A549 (cell line): ENCODE measurements at regions not wholly inside any gene's neighbourhood (a gene's known extent, or its start where the extent isn't known, plus 50 kb on each side); places are given as distances from the start of the nearest gene placed in this dataset.

Experiments used
- ATAC-seq, 2 experiments: fragments of 200-7000 bp in 1 of 2; fragments of >200 bp in 1 of 2; cut with Nextera tagmentation in 1 of 2; cut with Tn5 transposase in 1 of 2; 3 replicates each; pipeline versions ENCODE4 v1.8.0 to v1.9.1; 2018 to 2020; ENCODE audit warnings: mild to moderate bottlenecking in 1 of 2, moderate library complexity in 1 of 2
- CTCF ChIA-PET: fragments of 300-600 bp; sonication (Branson Sonifier 250); formaldehyde crosslinking; extraction: SDS; loops from one replicate; lab custom pipeline; 2021; ENCODE audit warnings: antibody characterized with exemption, inconsistent platforms; lab: Yijun Ruan, JAX
- POLR2A ChIA-PET: fragments of 350-600 bp; formaldehyde crosslinking; extraction: SDS; loops from one replicate; lab custom pipeline; 2021; ENCODE audit warnings: antibody characterized with exemption, inconsistent platforms; lab: Yijun Ruan, JAX
- DNase-seq, 2 experiments: peaks; one replicate each; pipeline versions ENCODE4 v3.0.0 to v3.0.0-alpha.2; 2011 to 2016; ENCODE audit warnings: low read depth in 1 of 2, low spot score in 1 of 2
- FAIRE-seq: peaks from 2 replicates; lab custom pipeline; 2011; peaks lifted over from hg19 to GRCh38; lab: Jason Lieb, UNC
- H3K27ac ChIP-seq, 2 experiments: fragments of >200 bp; sonication (Bioruptor Twin); formaldehyde crosslinking; 3 replicates each; pipeline ENCODE4 v1.5.1; 2016 to 2017
- H3K4me1 ChIP-seq: fragments of >200 bp; sonication (Bioruptor Twin); formaldehyde crosslinking; 3 replicates; pipeline ENCODE4 v1.6.1; 2016
- H3K4me2 ChIP-seq: fragments of >200 bp; sonication (Bioruptor Twin); formaldehyde crosslinking; 3 replicates; pipeline ENCODE4 v1.6.1; 2016
- H3K4me3 ChIP-seq: fragments of >200 bp; sonication (Bioruptor Twin); formaldehyde crosslinking; 3 replicates; pipeline ENCODE4 v1.5.1; 2016
- H3K9me3 ChIP-seq: fragments of >200 bp; sonication (Bioruptor Twin); formaldehyde crosslinking; 3 replicates; pipeline ENCODE4 v1.6.1; 2016
- BCL3 ChIP-seq: fragments of >200 bp; sonication (Bioruptor Twin); formaldehyde crosslinking; IDR thresholded peaks from 3 replicates; pipeline ENCODE4 v1.6.1; 2016
- BHLHE40 ChIP-seq: IDR thresholded peaks from 2 replicates; pipeline ENCODE4 v1.6.1; 2012; ENCODE audit warnings: low read depth, low read length, inconsistent platforms
- CBX2 ChIP-seq: fragments of 200-600 bp; sonication (generic); IDR thresholded peaks from 2 replicates; pipeline ENCODE4 v1.6.1; 2016; ENCODE audit warnings: low read depth, mild to moderate bottlenecking, borderline replicate concordance
- CBX8 ChIP-seq: fragments of 200-600 bp; sonication (generic); IDR thresholded peaks from 2 replicates; pipeline ENCODE4 v1.6.1; 2016
- CTCF ChIP-seq: fragments of >200 bp; sonication (Bioruptor Twin); formaldehyde crosslinking; IDR thresholded peaks from 3 replicates; pipeline ENCODE4 v1.5.1; 2016
- EHMT2 ChIP-seq: fragments of 200-600 bp; sonication (generic); IDR thresholded peaks from 2 replicates; pipeline ENCODE4 v1.6.1; 2016; ENCODE audit warnings: antibody characterized with exemption, low read depth, mild to moderate bottlenecking, moderate library complexity
- EP300 ChIP-seq, 2 experiments: fragments of >200 bp; sonication (Bioruptor Twin); formaldehyde crosslinking; IDR thresholded peaks; 2 replicates in 1 of 2; 3 replicates in 1 of 2; pipeline ENCODE4 v1.6.1; 2016 to 2017
- ESRRA ChIP-seq: fragments of 150-350 bp; IDR thresholded peaks from 2 replicates; pipeline ENCODE4 v1.6.1; 2014; ENCODE audit warnings: mild to moderate bottlenecking, low read length, borderline replicate concordance
- FOSL2 ChIP-seq, 2 experiments: fragments of 450-650 bp in 1 of 2; fragments of >200 bp in 1 of 2; sonication (Bioruptor Twin) in 1 of 2; formaldehyde crosslinking; IDR thresholded peaks; 2 replicates each; pipeline versions ENCODE4 v1.5.0 to v1.6.1; 2016 to 2020; ENCODE audit warnings: mild to moderate bottlenecking in 1 of 2, moderate library complexity in 1 of 2
- FOXS1 ChIP-seq: fragments of 250-450 bp; sonication (Bioruptor Pico); IDR thresholded peaks from 2 replicates; pipeline ENCODE4 v1.5.0; 2020; ENCODE audit warnings: mild to moderate bottlenecking, moderate library complexity
- HMGXB4 ChIP-seq: fragments of 250-450 bp; sonication (Bioruptor Pico); IDR thresholded peaks from 2 replicates; pipeline ENCODE4 v1.5.0; 2021; ENCODE audit warnings: mild to moderate bottlenecking, moderate library complexity, borderline replicate concordance
- HOXA7 ChIP-seq: fragments of 250-450 bp; sonication (Bioruptor Pico); IDR thresholded peaks from 2 replicates; pipeline ENCODE4 v1.5.0; 2020; ENCODE audit warnings: mild to moderate bottlenecking, moderate library complexity
- HOXB5 ChIP-seq: fragments of 250-450 bp; sonication (Bioruptor Pico); IDR thresholded peaks from 2 replicates; pipeline ENCODE4 v1.5.0; 2020; ENCODE audit warnings: mild to moderate bottlenecking, moderate library complexity
- JUNB ChIP-seq: fragments of >200 bp; sonication (Bioruptor Twin); formaldehyde crosslinking; IDR thresholded peaks from 2 replicates; pipeline ENCODE4 v1.6.1; 2016
- MAFK ChIP-seq: fragments of 450-650 bp; IDR thresholded peaks from 2 replicates; pipeline ENCODE4 v1.6.1; 2014; ENCODE audit not compliant: partially characterized antibody
- MAX ChIP-seq: IDR thresholded peaks from 2 replicates; pipeline ENCODE4 v1.6.1; 2012
- MAZ ChIP-seq: fragments of 150-350 bp; IDR thresholded peaks from 2 replicates; pipeline ENCODE4 v1.6.1; 2014; ENCODE audit warnings: antibody characterized with exemption, low read depth, low read length, borderline replicate concordance
- NFE2L2 ChIP-seq: fragments of 150-350 bp; conservative IDR thresholded peaks from 2 replicates; pipeline ENCODE4 v1.6.1; 2014; ENCODE audit warnings: low read length
- NPAS2 ChIP-seq: fragments of 250-450 bp; sonication (Bioruptor Pico); IDR thresholded peaks from 2 replicates; pipeline ENCODE4 v1.8.0; 2022; ENCODE audit warnings: mild to moderate bottlenecking, moderate library complexity, borderline replicate concordance
- PHF8 ChIP-seq: fragments of 200-600 bp; sonication (generic); IDR thresholded peaks from 2 replicates; pipeline ENCODE4 v1.6.1; 2016; ENCODE audit warnings: low read depth, mild to moderate bottlenecking, antibody characterized with exemption, moderate library complexity, borderline replicate concordance
- REST ChIP-seq: fragments of 200-600 bp; sonication (generic); IDR thresholded peaks from 2 replicates; pipeline ENCODE4 v1.6.1; 2016; ENCODE audit warnings: antibody characterized with exemption, mild to moderate bottlenecking, moderate library complexity
- SMC3 ChIP-seq: fragments of >200 bp; sonication (Bioruptor Twin); formaldehyde crosslinking; IDR thresholded peaks from 3 replicates; pipeline ENCODE4 v1.6.1; 2018; ENCODE audit warnings: inconsistent platforms
- ZFP36 ChIP-seq: fragments of 450-650 bp; IDR thresholded peaks from 2 replicates; pipeline ENCODE4 v1.6.1; 2014; ENCODE audit warnings: borderline replicate concordance; ENCODE audit not compliant: partially characterized antibody
- ZNF302 ChIP-seq: fragments of 250-450 bp; sonication (Bioruptor Pico); IDR thresholded peaks from 2 replicates; pipeline ENCODE4 v1.9.0; 2021; ENCODE audit warnings: inconsistent platforms, mild to moderate bottlenecking, moderate library complexity
- WGBS: methylation state at CpG from one replicate; pipeline ENCODE4 v1.1.6; 2017; ENCODE audit errors: missing lambda C conversion rate; 5-methylcytosine and 5-hydroxymethylcytosine counted together

GRCh38 chr6:6869094-6869493 is 238.7 kb upstream of the RREB1 start:
- ATAC-seq, result no peak
- 85% methylated on average over 9 of the region's 10 CpGs for WGBS
- Histone ChIP-seq H3K27ac (no peak overlapping the region), H3K9me3 (no peaks in the 10 kb centered on the region), H3K4me2 (no peak overlapping the region), H3K4me1 (no peaks in the 10 kb centered on the region), H3K4me3 (no peak overlapping the region)
- POLR2A ChIA-PET, result no interaction called here
- CTCF ChIA-PET, result no interaction called here
- no peak for DNase-seq
- TF ChIP-seq PHF8 (no peak), NPAS2 (CRISPR knock-in tag) (no peak), MAZ (no peak), ZFP36 (no peak), JUNB (no peak), NFE2L2 (no peak), BCL3 (no peak), SMC3 (no peak), MAFK (no peak), BHLHE40 (no peak), EP300 (IDR thresholded peaks at IDR 0.05) (no peak), REST (no peak)
- no peak for FAIRE-seq

GRCh38 chr6:6870921-6871320 is 236.8 kb upstream of the RREB1 start:
- no peak for ATAC-seq
- no peak for FAIRE-seq
- Histone ChIP-seq H3K4me1 (peaks cover 2% of the 10 kb centered on the region; the same call in 1 of the 3 replicates), H3K27ac (no peak overlapping the region), H3K4me2 (no peak overlapping the region)
- no peak for DNase-seq
- TF ChIP-seq CBX2 (no peak), MAX (no peak), HOXA7 (CRISPR knock-in tag) (no peak), FOSL2 (IDR thresholded peaks at IDR 0.05) (no peak), FOSL2 (CRISPR knock-in tag; IDR thresholded peaks at IDR 0.05) (no peak), EP300 (IDR thresholded peaks at IDR 0.05) (no peak), EHMT2 (no peak), HOXB5 (CRISPR knock-in tag) (no peak), CBX8 (no peak), CTCF (no peak), ZFP36 (no peak), FOXS1 (no peak), HMGXB4 (CRISPR knock-in tag) (no peak), ESRRA (no peak), ZNF302 (no peak)
- TF ChIP-seq, all 56 proteins: peak for 0
- Histone ChIP-seq H3K9me3 (no peaks in the 10 kb centered on the region), H3K4me3 (no peak overlapping the region)
- WGBS, result 63% methylated on average over 5 of the region's 5 CpGs
- POLR2A ChIA-PET, result no interaction called here
- CTCF ChIA-PET, result interaction anchor here (1.3 kb wide), 1 partner anchor 10 kb away, joined by 3 read pairs; no protein-coding TSS in a partner anchor
